A673 (cell line): ENCODE measurements at regions not wholly inside any gene's neighbourhood (a gene's known extent, or its start where the extent isn't known, plus 50 kb on each side); places are given as distances from the start of the nearest gene placed in this dataset.

Experiments
- BruUV-seq: library from RNA; stranded (reverse); fragments of 400-500 nt; replicated peaks from 2 replicates; lab custom pipeline; 2021; lab: Mats Ljungman, UMichigan
- CTCF ChIA-PET: fragments of 300-600 bp; sonication (Branson Sonifier 250); formaldehyde crosslinking; loops from one replicate; lab custom pipeline; 2022; ENCODE audit warnings: antibody characterized with exemption; lab: Charles Lee
- POLR2A ChIA-PET: fragments of 300-600 bp; sonication (Branson Sonifier 250); formaldehyde crosslinking; loops from one replicate; lab custom pipeline; 2022; ENCODE audit warnings: antibody characterized with exemption; ENCODE audit not compliant: low non-redundant PET; lab: Charles Lee
- DNase-seq: peaks from one replicate; pipeline ENCODE4 v3.0.0-alpha.2; 2015; ENCODE audit warnings: low spot score
- H3K27ac ChIP-seq: fragments of 200-600 bp; sonication (generic); 2 replicates; pipeline ENCODE4 v1.5.1; 2016; ENCODE audit warnings: mixed run types, low read depth, mild to moderate bottlenecking, mixed read lengths, antibody characterized with exemption, low read length; ENCODE audit not compliant: poor library complexity, severe bottlenecking
- H3K27me3 ChIP-seq: fragments of 200-600 bp; sonication (generic); replicated peaks from 2 replicates; pipeline ENCODE4 v1.6.1; 2017; ENCODE audit warnings: mixed run types, low read depth, mild to moderate bottlenecking, mixed read lengths, antibody characterized with exemption, low read length; ENCODE audit not compliant: insufficient read depth, poor library complexity
- H3K36me3 ChIP-seq: fragments of 200-600 bp; sonication (generic); 2 replicates; pipeline ENCODE4 v1.6.1; 2016; ENCODE audit warnings: mixed run types, mild to moderate bottlenecking, mixed read lengths, antibody characterized with exemption, low read length; ENCODE audit not compliant: insufficient read depth, poor library complexity, severe bottlenecking
- H3K4me1 ChIP-seq: fragments of 200-600 bp; sonication (generic); 2 replicates; pipeline ENCODE4 v1.6.1; 2017; ENCODE audit warnings: mixed run types, mild to moderate bottlenecking, mixed read lengths, antibody characterized with exemption, low read length; ENCODE audit not compliant: insufficient read depth, poor library complexity, severe bottlenecking
- H3K4me3 ChIP-seq: fragments of 200-600 bp; sonication (generic); 2 replicates; pipeline ENCODE4 v1.5.1; 2016; ENCODE audit warnings: low read depth, mixed run types, mild to moderate bottlenecking, mixed read lengths, low read length; ENCODE audit not compliant: poor library complexity, severe bottlenecking
- H3K9me3 ChIP-seq: fragments of 200-600 bp; sonication (generic); 2 replicates; pipeline ENCODE4 v1.6.1; 2016; ENCODE audit warnings: mixed run types, low read depth, mild to moderate bottlenecking, mixed read lengths, antibody characterized with exemption, low read length; ENCODE audit not compliant: poor library complexity, severe bottlenecking
- EZH2 ChIP-seq: fragments of 200-600 bp; sonication (generic); IDR thresholded peaks from 2 replicates; pipeline ENCODE4 v1.6.1; 2017; ENCODE audit warnings: borderline replicate concordance, low read depth, mild to moderate bottlenecking, mixed read lengths, antibody characterized with exemption, low read length; ENCODE audit not compliant: poor library complexity, severe bottlenecking
- intact Hi-C: fragments of 100-400 bp; cut with micrococcal nuclease; formaldehyde crosslinking; loops from one replicate; pipeline ENCODE4 v1.10.0; 2022; ENCODE audit not compliant: unreplicated experiment
- TF ChIP-seq, protein P1 (sequence below): fragments of 300-800, 200-600 bp; sonication (generic); conservative IDR thresholded peaks from 2 replicates; pipeline ENCODE4 v1.5.1; 2017; ENCODE audit warnings: low read depth, mild to moderate bottlenecking, antibody characterized with exemption, low read length, moderate library complexity, mixed read lengths

DNA sequence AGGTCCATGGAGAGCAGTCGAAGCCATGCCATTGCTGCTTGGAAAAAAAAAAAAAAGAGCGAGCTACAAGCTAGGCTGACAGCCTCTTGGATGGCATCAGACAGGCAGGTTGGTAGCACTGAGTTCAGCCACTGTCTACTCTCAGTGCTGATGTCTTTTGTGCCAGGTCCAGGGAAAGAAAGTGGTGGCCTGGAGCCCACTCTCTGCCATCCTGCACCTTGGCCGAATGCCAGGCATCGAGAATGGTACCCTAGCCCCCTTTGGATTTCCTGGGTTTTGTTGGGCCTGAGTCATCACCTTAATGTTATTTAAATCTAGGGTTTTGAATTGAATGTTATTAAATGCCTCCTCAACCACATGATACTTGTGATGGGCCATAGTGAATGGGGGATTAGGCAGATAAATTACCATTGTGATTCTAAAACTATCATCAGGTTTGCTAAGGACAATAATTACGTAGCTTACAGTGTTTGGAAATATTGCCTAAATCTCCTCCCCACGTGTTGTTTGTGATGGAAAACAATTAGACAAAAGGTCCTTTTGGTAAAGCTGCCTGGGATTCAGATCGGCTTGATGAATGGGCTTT lies 195.7 kb upstream of the GPR26 start:
- H3K4me1 ChIP-seq, result no peaks in the 10 kb centered on the region
- POLR2A ChIA-PET, result no interaction called here
- TF ChIP-seq, protein P1, sequence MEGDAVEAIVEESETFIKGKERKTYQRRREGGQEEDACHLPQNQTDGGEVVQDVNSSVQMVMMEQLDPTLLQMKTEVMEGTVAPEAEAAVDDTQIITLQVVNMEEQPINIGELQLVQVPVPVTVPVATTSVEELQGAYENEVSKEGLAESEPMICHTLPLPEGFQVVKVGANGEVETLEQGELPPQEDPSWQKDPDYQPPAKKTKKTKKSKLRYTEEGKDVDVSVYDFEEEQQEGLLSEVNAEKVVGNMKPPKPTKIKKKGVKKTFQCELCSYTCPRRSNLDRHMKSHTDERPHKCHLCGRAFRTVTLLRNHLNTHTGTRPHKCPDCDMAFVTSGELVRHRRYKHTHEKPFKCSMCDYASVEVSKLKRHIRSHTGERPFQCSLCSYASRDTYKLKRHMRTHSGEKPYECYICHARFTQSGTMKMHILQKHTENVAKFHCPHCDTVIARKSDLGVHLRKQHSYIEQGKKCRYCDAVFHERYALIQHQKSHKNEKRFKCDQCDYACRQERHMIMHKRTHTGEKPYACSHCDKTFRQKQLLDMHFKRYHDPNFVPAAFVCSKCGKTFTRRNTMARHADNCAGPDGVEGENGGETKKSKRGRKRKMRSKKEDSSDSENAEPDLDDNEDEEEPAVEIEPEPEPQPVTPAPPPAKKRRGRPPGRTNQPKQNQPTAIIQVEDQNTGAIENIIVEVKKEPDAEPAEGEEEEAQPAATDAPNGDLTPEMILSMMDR, result no peak
- TF ChIP-seq EZH2, result no peak
- no peak overlapping the region for H3K27ac ChIP-seq
- CTCF ChIA-PET, result no interaction called here
- BruUV-seq, result no TSS peak
- peaks cover 26% of the 10 kb centered on the region for H3K27me3 ChIP-seq
- no peak for DNase-seq
- H3K36me3 ChIP-seq, result no peaks in the 10 kb centered on the region
- H3K9me3 ChIP-seq, result no peaks in the 10 kb centered on the region
- H3K4me3 ChIP-seq, result no peak overlapping the region
- intact Hi-C loops, result no loop called here

DNA sequence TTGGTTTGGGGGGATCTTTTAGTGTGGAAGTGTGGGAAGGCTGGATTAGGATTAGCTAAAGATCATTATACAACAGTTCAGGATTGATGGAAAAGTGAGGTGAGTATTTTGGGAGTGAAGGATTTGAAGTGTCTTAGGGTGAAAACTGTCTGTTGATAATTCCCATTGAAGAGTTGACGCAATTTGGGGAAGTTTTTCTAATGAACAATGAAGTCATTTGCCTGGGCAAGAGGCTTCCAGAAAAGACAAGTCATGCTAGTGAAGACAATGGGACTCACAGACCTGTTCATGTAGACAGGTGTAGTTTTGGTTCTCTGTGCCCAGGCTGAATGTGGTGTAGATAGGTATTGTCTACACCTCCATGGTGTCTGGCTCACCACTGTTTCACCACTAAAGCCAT lies 194.3 kb upstream of the GPR26 start:
- no peak for DNase-seq
- TF ChIP-seq, protein P1, result no peak
- TF ChIP-seq EZH2, result no peak
- H3K36me3 ChIP-seq, result no peaks in the 10 kb centered on the region
- H3K27ac ChIP-seq, result no peak overlapping the region
- no peaks in the 10 kb centered on the region for H3K4me1 ChIP-seq
- no peaks in the 10 kb centered on the region for H3K9me3 ChIP-seq
- H3K4me3 ChIP-seq, result no peak overlapping the region
- ChIA-PET POLR2A (no interaction called here), CTCF (no interaction called here)
- no TSS peak for BruUV-seq
- H3K27me3 ChIP-seq, result peaks cover 37% of the 10 kb centered on the region
- intact Hi-C loops, result no loop called here

- TF ChIP-seq, protein P1, result no peak
- TF ChIP-seq EZH2, result no peak
- intact Hi-C loops, result no loop called here
- Histone ChIP-seq H3K9me3 (no peaks in the 10 kb centered on the region), H3K27ac (no peak overlapping the region), H3K4me1 (no peaks in the 10 kb centered on the region), H3K36me3 (no peaks in the 10 kb centered on the region), H3K27me3 (peaks cover 37% of the 10 kb centered on the region), H3K4me3 (no peak overlapping the region)
- ChIA-PET POLR2A (no interaction called here), CTCF (no interaction called here)
- no TSS peak for BruUV-seq
- no peak for DNase-seq
These were observed 193.5 kb upstream of the GPR26 start for GRCh38 chr10:123472606-123473005.
